ENCODE measurements at regions not wholly inside any gene's neighbourhood (a gene's known extent, or its start where the extent isn't known, plus 50 kb on each side); places are given as distances from the start of the nearest gene placed in this dataset.

DNA sequence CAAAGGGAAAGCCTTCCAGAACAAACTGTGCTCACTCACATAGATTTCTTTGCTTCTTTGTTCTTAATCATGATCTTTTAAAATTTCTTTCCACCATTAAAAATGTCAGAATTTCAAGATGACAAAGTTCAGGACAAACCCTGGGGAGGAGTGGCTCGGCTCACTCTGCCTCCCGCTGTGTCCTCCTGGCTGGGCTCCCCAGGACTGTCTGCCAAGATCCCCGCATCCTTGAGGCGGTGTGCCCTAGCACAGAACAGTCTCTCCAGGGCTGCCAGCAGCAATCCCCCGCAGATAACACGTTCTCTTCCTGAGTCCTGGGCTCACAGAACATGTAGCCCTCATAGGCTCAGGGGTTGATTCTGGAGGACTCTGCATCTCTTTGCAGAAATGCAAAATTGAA is 98.4 kb upstream of the KCNG1 start:
- no peak overlapping the region for H3K27ac ChIP-seq
- no peak for TF ChIP-seq CTCF (IDR thresholded peaks at IDR 0.05)
- DNase-seq (ENCODE audit: low spot score) = no peak
- H3K4me3 ChIP-seq = no peak overlapping the region
- peaks cover 0 to 3% of the 10 kb centered on the region in 2 donors for H3K27me3 ChIP-seq
- H3K4me1 ChIP-seq = no peaks in the 10 kb centered on the region
- no peaks in the 10 kb centered on the region for H3K36me3 ChIP-seq
- H3K9me3 ChIP-seq = no peaks in the 10 kb centered on the region

- H3K27ac ChIP-seq = no peak overlapping the region
- no peak overlapping the region for H3K4me3 ChIP-seq
- no peak for TF ChIP-seq CTCF (IDR thresholded peaks at IDR 0.05)
- H3K9me3 ChIP-seq = no peaks in the 10 kb centered on the region
- H3K27me3 ChIP-seq = peaks cover 0 to 3% of the 10 kb centered on the region in 2 donors
- H3K4me1 ChIP-seq = no peaks in the 10 kb centered on the region
- no peak for DNase-seq (ENCODE audit: low spot score)
- H3K36me3 ChIP-seq = no peaks in the 10 kb centered on the region
Observed at GRCh38 chr20:51120868-51121267, 98.0 kb upstream of the KCNG1 start.

- H3K4me1 ChIP-seq = no peaks in the 10 kb centered on the region
- H3K27me3 ChIP-seq = peaks cover 0 to 3% of the 10 kb centered on the region in 2 donors
- no peak overlapping the region for H3K4me3 ChIP-seq
- H3K9me3 ChIP-seq = no peaks in the 10 kb centered on the region
- H3K36me3 ChIP-seq = no peaks in the 10 kb centered on the region
- DNase-seq (ENCODE audit: low spot score) = no peak
- no peak overlapping the region for H3K27ac ChIP-seq
- no peak for TF ChIP-seq CTCF (IDR thresholded peaks at IDR 0.05)
Observed at GRCh38 chr20:51120438-51120837, 97.5 kb upstream of the KCNG1 start.

- no peak overlapping the region for H3K27ac ChIP-seq
- no peak overlapping the region for H3K4me3 ChIP-seq
- H3K9me3 ChIP-seq = no peaks in the 10 kb centered on the region
- H3K4me1 ChIP-seq = no peaks in the 10 kb centered on the region
- H3K27me3 ChIP-seq = peaks cover 0 to 3% of the 10 kb centered on the region in 2 donors
- no peaks in the 10 kb centered on the region for H3K36me3 ChIP-seq
- TF ChIP-seq CTCF (IDR thresholded peaks at IDR 0.05) = no peak
- no peak for DNase-seq (ENCODE audit: low spot score)
Observed at GRCh38 chr20:51119914-51120313, 97.0 kb upstream of the KCNG1 start.

- Histone ChIP-seq H3K27ac (no peak overlapping the region), H3K9me3 (no peaks in the 10 kb centered on the region), H3K4me3 (no peak overlapping the region), H3K4me1 (no peaks in the 10 kb centered on the region), H3K27me3 (peaks cover 0 to 3% of the 10 kb centered on the region in 2 donors), H3K36me3 (no peaks in the 10 kb centered on the region)
- no peak for TF ChIP-seq CTCF (IDR thresholded peaks at IDR 0.05)
- no peak for DNase-seq (ENCODE audit: low spot score)
Observed at GRCh38 chr20:51118985-51119527, 96.1 kb upstream of the KCNG1 start.

DNA sequence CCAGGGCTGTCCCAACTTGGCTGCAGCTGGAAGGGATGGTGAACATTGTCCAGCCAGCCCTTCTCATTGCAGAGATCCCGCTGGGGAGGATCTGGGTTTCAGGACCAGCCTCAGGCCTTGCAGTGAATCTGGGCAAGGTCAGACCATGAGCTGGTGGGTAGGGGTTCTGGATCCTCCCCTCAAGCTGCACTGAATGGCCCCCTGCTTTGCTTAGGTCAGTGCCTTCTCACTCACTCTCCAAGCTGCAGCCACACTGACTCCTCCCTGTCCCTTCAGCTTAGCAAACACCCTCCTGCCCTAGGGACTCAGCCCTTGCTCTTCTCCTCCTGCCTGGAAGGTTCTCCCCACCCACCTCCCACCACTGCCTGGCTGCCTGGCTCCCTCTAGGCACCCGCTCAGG is 95.3 kb upstream of the KCNG1 start:
- H3K9me3 ChIP-seq = no peaks in the 10 kb centered on the region
- H3K4me1 ChIP-seq = no peaks in the 10 kb centered on the region
- no peak overlapping the region for H3K4me3 ChIP-seq
- peaks cover 0 to 3% of the 10 kb centered on the region in 2 donors for H3K27me3 ChIP-seq
- no peak overlapping the region for H3K27ac ChIP-seq
- DNase-seq (ENCODE audit: low spot score) = no peak
- H3K36me3 ChIP-seq = no peaks in the 10 kb centered on the region
- no peak for TF ChIP-seq CTCF (IDR thresholded peaks at IDR 0.05)

Measured in right atrium auricular region (tissue), 2 donors.